Mucosa of stomach (tissue), 1 donor: ENCODE measurements at regions not wholly inside any gene's neighbourhood (a gene's known extent, or its start where the extent isn't known, plus 50 kb on each side); places are given as distances from the start of the nearest gene placed in this dataset.

Experiments
- H3K27me3 ChIP-seq: one replicate; pipeline ENCODE4 v1.7.0; 2013; ENCODE audit warnings: mild to moderate bottlenecking, low read length; ENCODE audit not compliant: control insufficient read depth, insufficient read depth
- H3K36me3 ChIP-seq: one replicate; pipeline ENCODE4 v1.7.0; 2013; ENCODE audit warnings: low read length; ENCODE audit not compliant: control insufficient read depth, insufficient read depth
- H3K4me1 ChIP-seq: one replicate; pipeline ENCODE4 v1.7.0; 2013; ENCODE audit warnings: mild to moderate bottlenecking, low read length; ENCODE audit not compliant: control insufficient read depth, insufficient read depth
- H3K4me3 ChIP-seq: one replicate; pipeline ENCODE4 v1.7.0; 2013; ENCODE audit warnings: low read length
- H3K9ac ChIP-seq: one replicate; pipeline ENCODE4 v1.7.0; 2013; ENCODE audit warnings: mild to moderate bottlenecking, low read length, moderate library complexity
- H3K9me3 ChIP-seq: one replicate; pipeline ENCODE4 v1.7.0; 2013; ENCODE audit warnings: mild to moderate bottlenecking, low read length, moderate library complexity; ENCODE audit not compliant: control insufficient read depth
- donor health status: Pancreatic carcinoma.

DNA sequence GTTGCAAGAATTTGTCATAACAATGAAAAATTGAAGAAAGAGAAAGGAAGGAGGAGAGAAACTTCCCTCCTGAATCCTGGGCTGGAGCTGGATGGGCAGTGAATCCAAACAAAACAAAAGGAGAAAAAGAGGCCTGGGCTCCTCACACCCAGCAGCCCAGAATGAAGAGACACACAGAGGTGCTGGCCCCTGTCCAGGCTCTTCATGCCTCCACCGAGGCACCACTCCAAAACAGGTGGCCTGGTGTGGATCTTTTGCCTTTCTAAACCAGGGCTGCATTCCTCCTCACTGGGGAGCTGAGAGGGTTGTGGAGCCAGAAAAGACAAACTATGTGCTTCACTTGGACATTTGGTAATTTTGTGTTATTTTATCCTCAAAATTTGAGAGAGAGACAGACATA is 76.0 kb downstream of the FAM124B start:
- Histone ChIP-seq H3K9ac (no peak overlapping the region), H3K4me3 (no peak overlapping the region), H3K4me1 (no peaks in the 10 kb centered on the region), H3K36me3 (no peaks in the 10 kb centered on the region), H3K9me3 (no peaks in the 10 kb centered on the region), H3K27me3 (no peaks in the 10 kb centered on the region)

DNA sequence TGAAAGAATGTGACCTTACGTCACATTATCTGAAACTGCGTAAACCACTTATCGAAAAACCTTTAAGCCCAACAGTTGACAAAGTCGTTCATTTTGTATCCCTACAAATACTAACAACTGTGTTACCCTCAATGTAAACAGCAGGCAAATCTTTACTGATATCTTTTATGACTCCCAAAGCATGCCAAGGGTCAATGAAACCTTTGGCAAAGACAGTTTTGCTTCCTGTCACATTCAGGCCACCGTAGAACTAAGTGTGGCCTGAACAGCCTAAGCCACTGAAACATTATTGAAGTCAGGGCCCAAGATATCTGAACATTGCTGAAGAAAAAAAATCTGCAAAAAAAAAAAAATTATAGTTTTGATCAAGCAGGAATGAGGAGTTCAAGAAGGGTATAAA is 77.3 kb downstream of the FAM124B start:
- Histone ChIP-seq H3K36me3 (no peaks in the 10 kb centered on the region), H3K9ac (no peak overlapping the region), H3K4me3 (no peak overlapping the region), H3K27me3 (no peaks in the 10 kb centered on the region), H3K4me1 (no peaks in the 10 kb centered on the region), H3K9me3 (no peaks in the 10 kb centered on the region)

DNA sequence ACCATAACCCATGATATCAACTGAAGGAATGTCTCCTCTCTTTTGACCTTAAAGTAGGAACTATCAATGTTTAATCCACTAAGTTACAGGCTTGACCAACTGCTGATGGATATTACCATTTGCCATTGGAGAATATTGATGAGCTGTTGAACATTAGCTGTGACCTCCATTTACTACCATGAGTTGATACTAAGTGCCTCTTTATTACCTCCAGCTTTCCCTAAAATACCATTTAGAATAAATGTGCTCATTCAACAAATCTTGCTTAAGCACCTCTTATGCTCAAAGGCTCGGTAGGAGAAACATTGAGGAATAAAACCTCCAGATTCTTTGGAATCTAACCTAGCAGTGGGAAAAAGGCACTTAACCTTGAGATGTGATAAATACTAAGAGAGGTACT is 81.2 kb downstream of the FAM124B start:
- H3K9me3 ChIP-seq, result no peaks in the 10 kb centered on the region
- no peaks in the 10 kb centered on the region for H3K36me3 ChIP-seq
- H3K4me3 ChIP-seq, result no peak overlapping the region
- H3K4me1 ChIP-seq, result no peaks in the 10 kb centered on the region
- no peaks in the 10 kb centered on the region for H3K27me3 ChIP-seq
- no peak overlapping the region for H3K9ac ChIP-seq

DNA sequence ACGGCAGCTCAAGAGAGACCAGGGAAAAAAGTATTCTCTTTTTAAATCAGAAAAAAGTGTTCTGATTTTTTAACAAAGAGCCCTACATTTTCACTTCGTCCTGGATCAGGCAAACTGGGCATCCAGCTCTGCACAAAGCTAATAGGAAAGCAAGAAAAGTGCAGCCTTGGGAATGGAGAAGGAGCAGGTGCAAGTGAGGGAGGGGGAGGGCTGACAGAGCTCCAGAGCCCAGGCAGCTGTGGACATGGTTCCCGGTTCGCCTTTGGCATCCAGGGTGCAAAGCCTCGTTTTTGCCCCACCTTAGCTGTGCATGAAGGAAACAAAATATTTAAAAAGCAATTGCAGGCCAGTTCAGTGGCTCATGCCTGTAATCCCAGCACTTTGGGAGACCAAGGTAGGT is 82.2 kb downstream of the FAM124B start:
- Histone ChIP-seq H3K4me1 (no peaks in the 10 kb centered on the region), H3K27me3 (no peaks in the 10 kb centered on the region), H3K4me3 (no peak overlapping the region), H3K9me3 (no peaks in the 10 kb centered on the region), H3K36me3 (no peaks in the 10 kb centered on the region), H3K9ac (no peak overlapping the region)

DNA sequence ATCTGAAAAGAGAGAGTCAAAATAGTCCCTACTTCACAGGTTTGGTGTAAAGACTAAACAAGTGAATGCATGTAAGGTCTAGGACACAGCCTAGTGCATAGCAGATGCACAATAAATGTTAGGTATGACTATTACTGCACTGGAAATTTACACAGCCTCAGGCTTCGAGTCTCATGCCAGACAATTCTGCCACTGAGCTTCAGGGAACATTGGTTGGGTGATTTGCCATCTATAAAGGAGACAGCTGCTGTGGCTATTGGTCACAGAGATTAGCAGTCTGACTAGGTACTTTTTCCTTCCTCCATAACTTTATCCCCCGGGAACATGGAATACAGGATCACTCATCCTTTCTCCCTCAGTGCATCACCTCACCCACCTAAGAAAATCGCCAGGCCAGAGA is 89.2 kb downstream of the FAM124B start:
- no peaks in the 10 kb centered on the region for H3K9me3 ChIP-seq
- no peaks in the 10 kb centered on the region for H3K36me3 ChIP-seq
- H3K4me3 ChIP-seq, result no peak overlapping the region
- no peaks in the 10 kb centered on the region for H3K27me3 ChIP-seq
- no peaks in the 10 kb centered on the region for H3K4me1 ChIP-seq
- no peak overlapping the region for H3K9ac ChIP-seq

DNA sequence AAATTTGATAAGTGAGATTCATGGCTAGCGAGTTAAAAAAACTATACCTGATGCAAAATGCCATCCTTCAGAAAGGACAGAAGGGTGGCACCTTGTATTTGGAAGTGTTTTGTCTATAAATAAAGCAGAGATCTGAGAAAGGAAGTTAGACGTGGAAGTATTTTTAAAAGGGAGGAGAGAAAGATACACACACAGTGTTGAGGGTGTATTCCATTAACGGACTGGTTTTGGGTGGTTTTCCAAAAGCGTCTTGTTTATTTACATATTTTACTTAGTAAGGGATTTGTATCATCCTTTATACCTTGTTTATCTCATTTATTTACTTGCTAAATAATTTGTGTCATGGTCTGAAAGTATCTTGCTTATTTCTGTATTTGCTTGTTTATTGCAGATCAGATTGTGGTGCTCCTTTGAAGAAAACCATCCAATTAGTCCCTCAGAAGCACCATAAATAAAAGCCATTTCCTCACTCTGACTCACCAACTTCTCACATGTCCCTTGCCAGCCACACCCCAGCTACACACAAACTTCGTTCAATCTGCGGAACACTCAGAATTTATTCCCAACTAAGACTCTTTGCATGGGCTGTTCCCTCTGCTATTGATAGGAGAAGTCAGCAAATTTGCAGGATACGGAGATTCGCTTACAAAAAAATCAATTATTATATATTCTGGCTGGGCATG is 90.8 kb downstream of the FAM124B start:
- Histone ChIP-seq H3K9ac (no peak overlapping the region), H3K9me3 (no peaks in the 10 kb centered on the region), H3K36me3 (no peaks in the 10 kb centered on the region), H3K4me3 (no peak overlapping the region), H3K27me3 (no peaks in the 10 kb centered on the region), H3K4me1 (no peaks in the 10 kb centered on the region)

DNA sequence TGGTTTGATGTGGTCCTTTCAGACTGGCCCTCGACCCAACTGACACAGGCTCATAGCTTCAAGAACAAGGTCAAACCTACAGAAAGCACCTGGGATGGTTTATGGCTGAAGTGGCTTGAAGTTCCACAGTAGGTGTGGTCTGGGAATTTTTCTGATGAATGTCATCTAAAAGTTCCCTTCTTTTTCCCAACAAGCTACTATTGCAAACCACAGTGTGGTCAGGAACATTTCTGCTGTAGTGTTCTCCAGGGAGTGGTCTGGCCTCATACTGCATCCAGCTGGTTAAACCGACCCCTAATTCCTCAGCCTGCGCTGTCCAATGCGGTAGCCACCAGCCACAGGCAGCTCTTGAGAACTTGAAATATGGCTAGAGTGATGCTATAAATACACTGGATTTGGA is 92.7 kb downstream of the FAM124B start:
- H3K4me3 ChIP-seq, result no peak overlapping the region

DNA sequence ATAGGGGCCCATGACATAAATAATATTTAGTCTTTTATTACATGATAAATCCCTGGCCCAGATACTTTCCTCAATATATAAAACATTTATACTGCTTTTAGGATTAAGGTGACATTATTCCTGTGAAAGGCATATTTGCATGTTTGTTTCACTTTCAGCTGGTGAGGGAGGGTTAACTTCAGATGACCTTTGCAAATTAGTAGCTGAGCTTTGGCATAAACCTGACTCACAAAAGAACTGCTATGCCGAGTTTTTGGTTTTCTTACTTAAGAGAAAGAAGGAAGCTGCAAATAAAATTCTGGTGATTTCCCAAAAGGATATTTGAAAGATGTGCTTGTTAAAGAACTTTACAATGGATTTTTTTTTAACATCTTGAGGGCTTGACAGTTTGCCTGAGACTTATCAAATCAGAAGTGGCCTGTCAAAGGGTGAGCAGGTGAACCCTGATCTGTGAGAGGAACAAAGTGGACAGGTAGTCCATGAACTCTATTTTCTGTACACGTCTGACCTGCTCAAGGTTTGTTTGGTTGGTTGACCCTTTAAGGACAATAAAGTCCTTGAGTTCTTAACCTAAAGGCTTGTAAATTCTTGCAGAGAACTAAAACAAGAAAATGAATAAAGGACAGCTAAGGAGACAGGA is 93.5 kb downstream of the FAM124B start:
- Histone ChIP-seq H3K36me3 (no peaks in the 10 kb centered on the region), H3K9ac (no peak overlapping the region), H3K4me3 (no peak overlapping the region), H3K4me1 (no peaks in the 10 kb centered on the region), H3K27me3 (no peaks in the 10 kb centered on the region), H3K9me3 (no peaks in the 10 kb centered on the region)

More for the DNA sequence above, 92.7 kb downstream of the FAM124B start:
- Histone ChIP-seq H3K36me3 (no peaks in the 10 kb centered on the region), H3K9me3 (no peaks in the 10 kb centered on the region), H3K4me1 (no peaks in the 10 kb centered on the region), H3K9ac (no peak overlapping the region), H3K27me3 (no peaks in the 10 kb centered on the region)

DNA sequence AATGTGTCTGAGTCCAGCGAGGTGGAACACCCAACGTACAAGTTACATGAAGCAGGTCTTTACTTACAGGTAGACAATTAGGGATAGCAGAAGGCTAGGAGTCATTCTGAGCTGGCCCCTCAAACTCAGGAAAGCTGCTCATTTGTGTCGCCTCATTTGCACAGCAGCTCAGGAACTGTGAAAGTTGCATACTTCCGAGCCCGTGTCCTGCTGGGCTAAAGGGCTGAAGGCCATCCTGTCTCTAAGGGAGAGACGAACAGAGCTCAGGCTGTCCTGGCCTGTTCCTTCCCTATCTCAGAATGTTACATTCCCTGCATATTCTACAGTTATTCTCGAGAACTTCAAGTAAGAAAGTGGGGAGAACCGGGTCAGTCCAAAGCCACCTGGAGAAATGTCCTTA is 99.0 kb downstream of the FAM124B start:
- H3K9me3 ChIP-seq, result no peaks in the 10 kb centered on the region
- no peak overlapping the region for H3K9ac ChIP-seq
- H3K4me1 ChIP-seq, result no peaks in the 10 kb centered on the region
- H3K27me3 ChIP-seq, result no peaks in the 10 kb centered on the region
- no peak overlapping the region for H3K4me3 ChIP-seq
- no peaks in the 10 kb centered on the region for H3K36me3 ChIP-seq

DNA sequence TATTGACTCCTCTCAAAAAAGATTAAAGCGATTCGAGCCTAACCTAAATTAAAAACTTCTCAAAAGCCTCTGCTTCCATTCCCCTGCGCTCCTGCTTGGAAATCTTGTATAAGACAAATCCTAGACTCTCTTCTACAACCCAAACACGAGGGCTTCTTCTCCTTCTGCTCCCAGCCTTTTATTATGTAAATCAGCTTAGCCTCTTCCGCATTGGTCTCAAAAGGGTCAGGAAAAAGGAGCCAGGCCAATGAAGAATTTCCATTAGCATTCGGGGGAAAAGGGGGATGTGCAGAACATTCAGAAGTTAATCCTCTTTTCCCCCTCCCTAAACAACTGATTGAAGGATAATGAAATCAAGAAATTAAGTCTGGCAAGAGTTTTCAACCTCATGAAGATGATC is 107.9 kb downstream of the FAM124B start:
- Histone ChIP-seq H3K4me1 (no peaks in the 10 kb centered on the region), H3K27me3 (no peaks in the 10 kb centered on the region), H3K9ac (no peak overlapping the region), H3K9me3 (no peaks in the 10 kb centered on the region), H3K4me3 (no peak overlapping the region), H3K36me3 (no peaks in the 10 kb centered on the region)

DNA sequence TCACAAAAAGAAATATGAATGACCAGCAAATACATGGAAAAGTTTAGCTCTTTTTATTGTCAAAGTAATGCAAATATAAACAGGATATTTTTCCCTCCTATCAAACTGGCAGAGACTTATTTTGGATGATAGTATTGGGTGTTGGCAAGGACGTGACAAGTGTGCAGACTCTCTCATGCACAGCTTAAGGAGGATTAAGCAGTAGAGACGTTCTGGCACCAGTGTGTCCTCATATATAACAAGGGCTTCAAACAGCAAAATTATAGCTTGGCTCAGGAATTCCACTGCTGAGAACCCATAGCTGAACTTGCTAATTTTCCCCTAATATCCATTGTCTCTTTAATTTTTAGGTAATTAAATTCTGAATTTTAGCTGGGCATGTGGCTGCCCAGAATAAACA is 114.4 kb downstream of the FAM124B start:
- Histone ChIP-seq H3K27me3 (no peaks in the 10 kb centered on the region), H3K4me1 (no peaks in the 10 kb centered on the region), H3K36me3 (no peaks in the 10 kb centered on the region), H3K9ac (no peak overlapping the region), H3K4me3 (no peak overlapping the region), H3K9me3 (no peaks in the 10 kb centered on the region)

DNA sequence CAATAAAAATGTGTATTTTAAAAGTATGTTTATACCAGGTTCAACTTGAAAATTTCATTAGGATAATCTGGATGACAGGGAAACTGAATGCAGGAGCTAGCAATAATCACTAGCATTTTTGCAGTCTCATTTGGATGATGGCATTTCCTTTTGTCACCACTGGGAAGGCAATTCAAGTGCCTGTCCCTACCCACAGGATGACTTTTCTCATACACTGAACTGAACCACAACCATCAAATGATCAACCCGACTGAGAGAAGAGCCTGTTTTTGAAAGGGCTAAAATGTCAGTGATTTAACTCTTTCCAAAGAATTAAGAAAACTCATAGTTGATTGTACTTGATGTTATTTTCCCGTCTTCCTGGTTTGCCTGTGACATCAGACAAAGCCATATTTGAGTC is 115.0 kb downstream of the FAM124B start:
- Histone ChIP-seq H3K9me3 (no peaks in the 10 kb centered on the region), H3K9ac (no peak overlapping the region)

More for the DNA sequence above, 115.0 kb downstream of the FAM124B start:
- H3K4me3 ChIP-seq, result no peak overlapping the region
- H3K27me3 ChIP-seq, result no peaks in the 10 kb centered on the region
- H3K4me1 ChIP-seq, result no peaks in the 10 kb centered on the region
- no peaks in the 10 kb centered on the region for H3K36me3 ChIP-seq
